Stomach smooth muscle (tissue), 2 donors: ENCODE measurements at regions not wholly inside any gene's neighbourhood (a gene's known extent, or its start where the extent isn't known, plus 50 kb on each side); places are given as distances from the start of the nearest gene placed in this dataset.
A peak's percentile ranks its signal among the peaks of the same experiment; 100 is the strongest.

Source experiments
- H3K27ac ChIP-seq: one replicate; pipeline ENCODE4 v1.7.0; 2013; ENCODE audit warnings: mild to moderate bottlenecking, low read length, inconsistent platforms
- H3K27me3 ChIP-seq, 2 donors: one replicate each; pipeline ENCODE4 v1.7.0; 2013; ENCODE audit warnings: low read length in 2 of 2; ENCODE audit not compliant: insufficient read depth in 2 of 2, control insufficient read depth in 1 of 2
- H3K36me3 ChIP-seq, 2 donors: one replicate each; pipeline ENCODE4 v1.7.0; 2013; ENCODE audit warnings: low read length in 2 of 2; ENCODE audit not compliant: control insufficient read depth in 2 of 2, insufficient read depth in 2 of 2
- H3K4me1 ChIP-seq: one replicate; pipeline ENCODE4 v1.7.0; 2013; ENCODE audit warnings: low read length; ENCODE audit not compliant: control insufficient read depth, insufficient read depth
- H3K4me3 ChIP-seq, 2 donors: one replicate each; pipeline ENCODE4 v1.7.0; 2013; ENCODE audit warnings: low read length in 2 of 2
- H3K9ac ChIP-seq, 2 donors: one replicate each; pipeline ENCODE4 v1.7.0; 2013; ENCODE audit warnings: low read length in 2 of 2, mild to moderate bottlenecking in 1 of 2
- H3K9me3 ChIP-seq, 2 donors: one replicate each; pipeline ENCODE4 v1.7.0; 2013; ENCODE audit warnings: low read length in 2 of 2; ENCODE audit not compliant: control insufficient read depth in 2 of 2
- donor health status: healthy.
- donor health status: Pancreatic carcinoma.

- Histone ChIP-seq H3K27me3 (peaks cover 3 to 13% of the 10 kb centered on the region in 2 donors), H3K4me3 (peak overlapping the region; percentile 27 to 62), H3K9ac (no peak overlapping the region), H3K4me1 (peaks cover 2% of the 10 kb centered on the region), H3K9me3 (no peaks in the 10 kb centered on the region), H3K36me3 (no peaks in the 10 kb centered on the region), H3K27ac (no peak overlapping the region)
Observed at GRCh38 chr13:99436686-99437416, 64.4 kb upstream of the TM9SF2 start.

- Histone ChIP-seq H3K27me3 (peaks cover 3 to 14% of the 10 kb centered on the region in 2 donors), H3K9me3 (no peaks in the 10 kb centered on the region), H3K36me3 (no peaks in the 10 kb centered on the region), H3K4me1 (peaks cover 2% of the 10 kb centered on the region), H3K9ac (no peak overlapping the region), H3K27ac (no peak overlapping the region), H3K4me3 (no peak overlapping the region)
Observed at GRCh38 chr13:99439048-99439447, 62.2 kb upstream of the TM9SF2 start.

- Histone ChIP-seq H3K27ac (no peak overlapping the region), H3K4me1 (peaks cover 2% of the 10 kb centered on the region)
Observed at GRCh38 chr13:99439850-99440604, 61.2 kb upstream of the TM9SF2 start.

GRCh38 chr13:99442273-99442895 is 58.9 kb upstream of the TM9SF2 start:
- H3K9ac ChIP-seq = no peak overlapping the region
- no peak overlapping the region for H3K4me3 ChIP-seq
- no peak overlapping the region for H3K27ac ChIP-seq
- no peaks in the 10 kb centered on the region for H3K4me1 ChIP-seq
- H3K27me3 ChIP-seq = peaks cover 3 to 14% of the 10 kb centered on the region in 2 donors
- H3K9me3 ChIP-seq = no peaks in the 10 kb centered on the region
- H3K36me3 ChIP-seq = no peaks in the 10 kb centered on the region

More at GRCh38 chr13:99439850-99440604, 61.2 kb upstream of the TM9SF2 start:
- Histone ChIP-seq H3K9me3 (no peaks in the 10 kb centered on the region), H3K27me3 (peaks cover 3 to 14% of the 10 kb centered on the region in 2 donors), H3K4me3 (no peak overlapping the region), H3K36me3 (no peaks in the 10 kb centered on the region), H3K9ac (no peak overlapping the region)

GRCh38 chr13:99446242-99446641 is 55.0 kb upstream of the TM9SF2 start:
- no peaks in the 10 kb centered on the region for H3K36me3 ChIP-seq
- no peaks in the 10 kb centered on the region for H3K9me3 ChIP-seq
- no peaks in the 10 kb centered on the region for H3K4me1 ChIP-seq
- no peak overlapping the region for H3K9ac ChIP-seq
- H3K4me3 ChIP-seq = no peak overlapping the region
- H3K27me3 ChIP-seq = peaks cover 3 to 4% of the 10 kb centered on the region in 2 donors
- H3K27ac ChIP-seq = no peak overlapping the region

DNA sequence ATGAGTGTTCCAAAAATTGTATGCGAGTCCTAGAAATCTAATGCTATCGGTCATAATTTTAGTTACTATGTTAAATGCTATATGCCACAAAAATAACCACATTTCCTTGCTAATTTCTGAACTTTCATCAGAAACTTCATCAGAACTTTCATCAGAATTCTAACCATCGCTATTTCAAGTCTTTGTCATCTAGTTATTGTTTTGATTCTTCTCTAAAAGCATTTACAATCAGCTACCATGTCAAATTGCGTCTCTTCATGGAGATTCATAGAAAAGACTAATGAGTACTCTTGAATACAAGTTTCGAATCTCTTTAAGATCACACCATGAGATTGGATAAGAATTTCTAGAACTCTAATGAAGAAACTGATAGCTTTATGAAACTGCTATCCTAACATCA is 52.7 kb upstream of the TM9SF2 start:
- Histone ChIP-seq H3K4me1 (no peaks in the 10 kb centered on the region), H3K27ac (no peak overlapping the region), H3K4me3 (no peak overlapping the region), H3K36me3 (no peaks in the 10 kb centered on the region), H3K9ac (no peak overlapping the region), H3K27me3 (peaks cover 0 to 2% of the 10 kb centered on the region in 2 donors), H3K9me3 (no peaks in the 10 kb centered on the region)

DNA sequence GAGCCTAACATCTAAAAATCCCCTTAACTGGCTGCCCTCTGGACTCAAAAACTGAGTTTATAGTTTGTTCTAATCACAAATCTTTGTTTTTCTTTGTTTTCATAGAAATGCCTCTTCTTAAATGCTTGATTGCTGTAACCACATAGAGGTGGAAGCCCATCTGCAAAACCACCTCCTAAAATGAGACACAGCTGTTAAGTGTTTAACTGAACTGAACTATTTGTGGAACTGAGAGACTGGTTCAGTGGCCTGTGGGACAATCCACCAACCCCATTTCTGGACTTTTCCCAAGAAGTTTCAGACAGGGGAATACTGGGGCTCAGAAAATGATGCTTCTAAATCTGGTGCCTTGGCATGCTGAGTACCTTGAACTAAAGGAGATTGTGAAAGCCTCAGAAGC is 50.9 kb upstream of the TM9SF2 start:
- H3K36me3 ChIP-seq = no peaks in the 10 kb centered on the region
- no peak overlapping the region for H3K9ac ChIP-seq
- no peaks in the 10 kb centered on the region for H3K4me1 ChIP-seq
- H3K27me3 ChIP-seq = peaks cover 0 to 2% of the 10 kb centered on the region in 2 donors
- H3K4me3 ChIP-seq = no peak overlapping the region
- H3K27ac ChIP-seq = no peak overlapping the region
- H3K9me3 ChIP-seq = peaks cover 0 to 6% of the 10 kb centered on the region in 2 donors
